Bone marrow (tissue), 2 donors: ENCODE measurements at regions not wholly inside any gene's neighbourhood (a gene's known extent, or its start where the extent isn't known, plus 50 kb on each side); places are given as distances from the start of the nearest gene placed in this dataset.

Source experiments
- DNase-seq, 2 donors: peaks; one replicate each; lab custom pipeline; 2025; lab: John Stamatoyannopoulos, UW

GRCh38 chr18:22673182-22673862 is 255.6 kb upstream of the CTAGE1 start:
- no peak for DNase-seq

- no peak for DNase-seq
Measured at GRCh38 chr18:22674272-22674671, 256.6 kb upstream of the CTAGE1 start.

- no peak for DNase-seq
Measured at GRCh38 chr18:22675006-22675405, 257.3 kb upstream of the CTAGE1 start.

- DNase-seq: no peak
Measured at GRCh38 chr18:22676423-22676822, 256.7 kb upstream of the RBBP8 start.

GRCh38 chr18:22678486-22678885 is 254.6 kb upstream of the RBBP8 start:
- no peak for DNase-seq

- no peak for DNase-seq
Measured at GRCh38 chr18:22680944-22681343, 252.2 kb upstream of the RBBP8 start.

- DNase-seq: no peak
Measured at GRCh38 chr18:22681908-22682307, 251.2 kb upstream of the RBBP8 start.

GRCh38 chr18:22682720-22683119 is 250.4 kb upstream of the RBBP8 start:
- DNase-seq: no peak

GRCh38 chr18:22683196-22683676 is 249.9 kb upstream of the RBBP8 start:
- DNase-seq: no peak

GRCh38 chr18:22683786-22684185 is 249.3 kb upstream of the RBBP8 start:
- DNase-seq: no peak

- DNase-seq: no peak
Measured at GRCh38 chr18:22684268-22684667, 248.9 kb upstream of the RBBP8 start.

- DNase-seq: no peak
Measured at GRCh38 chr18:22685788-22686187, 247.3 kb upstream of the RBBP8 start.

GRCh38 chr18:22687892-22688680 is 245.0 kb upstream of the RBBP8 start:
- no peak for DNase-seq

- no peak for DNase-seq
Measured at GRCh38 chr18:22688877-22689496, 244.1 kb upstream of the RBBP8 start.

GRCh38 chr18:22689712-22690111 is 243.4 kb upstream of the RBBP8 start:
- DNase-seq: no peak

GRCh38 chr18:22690556-22690955 is 242.6 kb upstream of the RBBP8 start:
- DNase-seq: no peak

GRCh38 chr18:22691946-22692710 is 241.0 kb upstream of the RBBP8 start:
- no peak for DNase-seq

- DNase-seq: no peak
Measured at GRCh38 chr18:22694954-22695353, 238.2 kb upstream of the RBBP8 start.

- DNase-seq: no peak
Measured at GRCh38 chr18:22695674-22696073, 237.5 kb upstream of the RBBP8 start.

GRCh38 chr18:22697561-22697960 is 235.6 kb upstream of the RBBP8 start:
- DNase-seq: no peak

GRCh38 chr18:22698711-22699110 is 234.4 kb upstream of the RBBP8 start:
- no peak for DNase-seq

GRCh38 chr18:22699629-22700028 is 233.5 kb upstream of the RBBP8 start:
- no peak for DNase-seq
